ENCODE measurements at regions not wholly inside any gene's neighbourhood (a gene's known extent, or its start where the extent isn't known, plus 50 kb on each side); places are given as distances from the start of the nearest gene placed in this dataset.

DNA sequence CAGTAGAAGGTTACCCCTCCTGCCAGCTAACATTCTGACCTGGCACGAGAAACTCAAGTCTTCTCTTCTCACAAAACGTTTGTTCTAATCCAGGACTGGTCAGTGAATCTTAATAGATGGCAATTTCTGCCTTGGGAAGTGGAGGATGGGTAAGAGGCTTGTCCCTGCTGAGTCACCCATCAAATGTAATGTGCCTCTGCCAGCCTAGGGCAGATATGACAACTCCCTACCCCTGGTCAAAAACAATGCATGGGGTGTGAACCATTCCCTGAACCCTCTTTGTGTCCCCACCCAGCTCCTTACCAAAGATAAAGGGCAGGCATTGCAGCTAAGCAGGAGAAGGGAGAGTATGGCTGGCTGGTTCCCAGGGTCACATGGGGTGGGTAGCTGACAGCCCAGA lies 1052.9 kb downstream of the GALC start:
- DNase-seq (ENCODE audit: low read depth), result no peak
- no peak for TF ChIP-seq CTCF (IDR thresholded peaks at IDR 0.05; ENCODE audit: insufficient read depth, low read length)
- H3K4me3 ChIP-seq (ENCODE audit: low read depth, low read length), result no peak overlapping the region

GRCh38 chr14:86938320-86938719 lies 1054.7 kb downstream of the GALC start:
- no peak for TF ChIP-seq CTCF (IDR thresholded peaks at IDR 0.05; ENCODE audit: insufficient read depth, low read length)
- H3K4me3 ChIP-seq (ENCODE audit: low read depth, low read length), result no peak overlapping the region
- DNase-seq (ENCODE audit: low read depth), result no peak

DNA sequence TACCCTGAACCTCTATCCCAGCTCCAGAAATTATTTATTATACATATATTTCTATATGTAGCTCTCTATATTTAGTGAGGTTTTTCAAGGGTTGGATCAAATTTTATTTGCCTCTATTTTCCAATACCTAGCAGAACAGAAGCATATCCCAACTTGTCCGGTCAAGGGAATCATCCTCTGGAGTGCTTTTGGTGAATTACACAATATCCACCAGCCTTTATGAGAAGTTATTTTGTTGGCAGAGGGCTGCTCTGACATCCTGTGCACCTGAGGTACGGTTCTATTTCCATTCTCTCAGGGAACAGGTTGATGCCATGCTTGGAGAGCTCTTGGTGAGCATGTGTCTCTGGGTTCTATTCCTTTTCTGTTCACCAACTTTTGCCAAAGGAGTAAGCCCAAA lies 1056.4 kb downstream of the GALC start:
- no peak overlapping the region for H3K4me3 ChIP-seq (ENCODE audit: low read depth, low read length)

GRCh38 chr14:86935241-86935885 lies 1057.6 kb downstream of the GALC start:
- no peak overlapping the region for H3K4me3 ChIP-seq (ENCODE audit: low read depth, low read length)
- no peak for DNase-seq (ENCODE audit: low read depth)
- no peak for TF ChIP-seq CTCF (IDR thresholded peaks at IDR 0.05; ENCODE audit: insufficient read depth, low read length)

More for the DNA sequence above, 1056.4 kb downstream of the GALC start:
- TF ChIP-seq CTCF (IDR thresholded peaks at IDR 0.05; ENCODE audit: insufficient read depth, low read length), result no peak
- DNase-seq (ENCODE audit: low read depth), result no peak

DNA sequence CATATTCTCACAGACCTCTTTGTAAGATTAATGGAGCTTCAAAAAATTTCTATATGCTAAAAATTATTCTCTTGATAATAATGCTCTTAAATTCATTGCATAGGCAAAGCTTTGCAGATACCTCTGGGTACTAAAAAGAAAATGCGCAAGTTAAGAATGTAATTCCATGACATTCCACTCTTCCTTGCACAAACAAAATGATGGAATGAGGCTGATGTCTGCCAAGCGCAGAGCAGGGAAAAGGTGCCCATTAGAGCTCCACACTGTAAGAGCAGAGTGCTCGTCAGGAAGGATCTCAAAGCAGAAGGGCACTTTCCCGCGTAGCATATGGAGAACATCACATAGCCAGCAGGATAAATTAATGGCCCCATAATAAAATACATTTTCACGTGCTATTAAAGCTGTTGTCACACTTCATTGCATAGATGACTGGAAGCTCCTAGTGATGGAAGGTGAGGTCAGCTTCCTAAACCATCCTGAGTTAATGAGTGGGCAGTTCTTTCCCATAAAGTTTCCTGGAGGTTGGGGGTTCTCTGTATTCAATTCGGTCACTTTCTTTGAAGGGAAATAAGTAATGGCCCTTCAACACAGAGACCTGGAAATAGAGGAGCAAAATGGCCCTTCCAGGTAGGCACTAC lies 1058.9 kb downstream of the GALC start:
- DNase-seq (ENCODE audit: low read depth), result no peak
- H3K4me3 ChIP-seq (ENCODE audit: low read depth, low read length), result no peak overlapping the region
- no peak for TF ChIP-seq CTCF (IDR thresholded peaks at IDR 0.05; ENCODE audit: insufficient read depth, low read length)

DNA sequence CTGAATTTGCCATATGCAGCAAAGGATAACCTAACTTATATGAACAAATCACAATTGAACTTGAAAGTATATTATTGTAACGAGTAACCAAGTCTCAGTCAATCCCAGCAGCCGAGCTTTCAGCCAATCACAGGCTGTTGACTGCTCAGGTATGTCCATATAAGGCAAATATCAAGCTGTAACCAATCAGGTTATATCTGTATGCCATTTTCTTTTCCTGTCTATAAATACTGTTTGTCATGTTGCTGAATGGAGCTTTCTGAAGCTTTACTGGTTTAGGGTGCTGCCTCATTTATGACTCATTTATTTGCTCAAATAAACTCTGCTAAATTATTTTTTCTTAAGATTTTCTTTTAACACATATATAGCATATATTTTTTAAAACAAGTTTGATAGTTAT lies 1059.5 kb downstream of the GALC start:
- no peak overlapping the region for H3K4me3 ChIP-seq (ENCODE audit: low read depth, low read length)
- no peak for DNase-seq (ENCODE audit: low read depth)
- TF ChIP-seq CTCF (IDR thresholded peaks at IDR 0.05; ENCODE audit: insufficient read depth, low read length), result no peak
